H1 (cell line): ENCODE measurements at regions not wholly inside any gene's neighbourhood (a gene's known extent, or its start where the extent isn't known, plus 50 kb on each side); places are given as distances from the start of the nearest gene placed in this dataset.

Source experiments
- CTCF ChIA-PET: fragments of 300-600 bp; sonication (Branson Sonifier 250); formaldehyde crosslinking; loops from one replicate; lab custom pipeline; 2021; ENCODE audit not compliant: partially characterized antibody; lab: Charles Lee
- POLR2A ChIA-PET: fragments of 300-600 bp; sonication (Branson Sonifier 250); formaldehyde crosslinking; loops from one replicate; lab custom pipeline; 2021; ENCODE audit warnings: inconsistent platforms; ENCODE audit not compliant: partially characterized antibody; lab: Charles Lee
- DNase-seq, 2 experiments: peaks; one replicate each; pipeline versions ENCODE4 v3.0.0 to v3.0.0-alpha.2; 2010 to 2022; ENCODE audit warnings: low spot score in 2 of 2, low read depth in 1 of 2, mixed read lengths in 1 of 2
- FAIRE-seq: peaks from 2 replicates; lab custom pipeline; 2011; peaks lifted over from hg19 to GRCh38; lab: Jason Lieb, UNC
- H2AFZ ChIP-seq: 2 replicates; pipeline ENCODE4 v1.8.1; 2012; ENCODE audit warnings: low read length, inconsistent platforms
- H2AK5ac ChIP-seq: 2 replicates; pipeline ENCODE4 v1.6.1; 2013; ENCODE audit warnings: low read depth, low read length
- H2BK120ac ChIP-seq: replicated peaks from 2 replicates; pipeline ENCODE3; 2013; ENCODE audit warnings: low read depth, low read length, inconsistent platforms
- H2BK12ac ChIP-seq: 2 replicates; pipeline ENCODE4 v1.6.1; 2013; ENCODE audit warnings: low read depth, low read length
- H2BK15ac ChIP-seq: 2 replicates; pipeline ENCODE4 v1.6.1; 2013; ENCODE audit warnings: low read length
- H2BK20ac ChIP-seq: 2 replicates; pipeline ENCODE4 v1.6.1; 2013; ENCODE audit warnings: low read length
- H2BK5ac ChIP-seq: 2 replicates; pipeline ENCODE4 v1.6.1; 2013; ENCODE audit warnings: low read depth, low read length
- H3K14ac ChIP-seq: 2 replicates; pipeline ENCODE4 v1.6.1; 2013; ENCODE audit warnings: inconsistent platforms; ENCODE audit not compliant: insufficient read length
- H3K18ac ChIP-seq: 2 replicates; pipeline ENCODE4 v1.6.1; 2013; ENCODE audit warnings: low read length; ENCODE audit errors: extremely low read depth
- H3K23ac ChIP-seq: 2 replicates; pipeline ENCODE4 v1.6.1; 2013; ENCODE audit warnings: inconsistent platforms; ENCODE audit not compliant: insufficient read length
- H3K23me2 ChIP-seq: 2 replicates; pipeline ENCODE4 v1.6.1; 2013; ENCODE audit warnings: low read depth, low read length
- H3K27ac ChIP-seq: 2 replicates; pipeline ENCODE4 v1.6.1; 2011; ENCODE audit warnings: low read depth, low read length, inconsistent platforms
- H3K27me3 ChIP-seq, 4 experiments: replicated peaks in 1 of 4; 1 replicate in 1 of 4; 2 replicates in 3 of 4; pipeline versions ENCODE4 v1.6.1 to v1.8.1; 2011 to 2013; ENCODE audit warnings: low read length in 3 of 4, mild to moderate bottlenecking in 3 of 4, inconsistent platforms in 2 of 4, mixed read lengths in 2 of 4, moderate library complexity in 1 of 4; ENCODE audit not compliant: control insufficient read depth in 3 of 4, insufficient read depth in 3 of 4; ENCODE audit errors: extremely low read depth in 1 of 4
- H3K36me3 ChIP-seq, 4 experiments: 2 replicates each; pipeline versions ENCODE4 v1.6.1 to v1.8.1; 2011 to 2013; ENCODE audit warnings: mild to moderate bottlenecking in 4 of 4, low read length in 3 of 4, moderate library complexity in 2 of 4, control low read depth in 1 of 4, inconsistent platforms in 1 of 4; ENCODE audit not compliant: insufficient read depth in 4 of 4, control insufficient read depth in 2 of 4
- H3K4ac ChIP-seq: replicated peaks from 2 replicates; pipeline ENCODE3; 2013; ENCODE audit warnings: low read length, low read depth, mixed read lengths, inconsistent platforms; ENCODE audit not compliant: insufficient read length
- H3K4me1 ChIP-seq, 4 experiments: replicated peaks in 1 of 4; 1 replicate in 1 of 4; 2 replicates in 3 of 4; pipeline versions ENCODE4 v1.6.1 to v1.8.1; 2011 to 2013; ENCODE audit warnings: low read length in 3 of 4, inconsistent platforms in 2 of 4, mixed read lengths in 1 of 4; ENCODE audit not compliant: insufficient read depth in 4 of 4, control insufficient read depth in 3 of 4
- H3K4me2 ChIP-seq, 2 experiments: 2 replicates each; pipeline versions ENCODE4 v1.6.1 to v1.8.1; 2011 to 2013; ENCODE audit warnings: low read depth in 2 of 2, low read length in 2 of 2, control low read depth in 1 of 2, inconsistent platforms in 1 of 2, mild to moderate bottlenecking in 1 of 2; ENCODE audit not compliant: insufficient read depth in 1 of 2
- H3K4me3 ChIP-seq, 4 experiments: fragments of 200-600, 300-600 bp in 1 of 4; sonication (generic), shearing (Covaris generic), sonication (Bioruptor Twin) in 1 of 4; 2 replicates each; pipeline versions ENCODE4 v1.5.1 to v1.8.1; 2011 to 2016; ENCODE audit warnings: low read length in 4 of 4, low read depth in 3 of 4, control low read depth in 2 of 4, inconsistent platforms in 2 of 4, mild to moderate bottlenecking in 2 of 4, mixed read lengths in 1 of 4, moderate library complexity in 1 of 4; ENCODE audit not compliant: insufficient read depth in 2 of 4; ENCODE audit errors: extremely low read depth in 1 of 4
- H3K56ac ChIP-seq: replicated peaks from 2 replicates; pipeline ENCODE3; 2013; ENCODE audit warnings: low read depth, mild to moderate bottlenecking, mixed read lengths, low read length, inconsistent platforms; ENCODE audit not compliant: insufficient read length
- H3K79me1 ChIP-seq: 2 replicates; pipeline ENCODE4 v1.6.1; 2013; ENCODE audit warnings: low read depth, low read length, control low read depth
- H3K79me2 ChIP-seq, 2 experiments: 2 replicates each; pipeline versions ENCODE4 v1.6.1 to v1.8.1; 2012 to 2013; ENCODE audit warnings: low read length in 2 of 2, mild to moderate bottlenecking in 2 of 2, inconsistent platforms in 1 of 2; ENCODE audit not compliant: insufficient read depth in 2 of 2, control insufficient read depth in 1 of 2
- H3K9ac ChIP-seq, 4 experiments: replicated peaks in 1 of 4; 1 replicate in 1 of 4; 2 replicates in 3 of 4; pipeline versions ENCODE4 v1.6.1 to v1.8.1; 2011 to 2013; ENCODE audit warnings: low read depth in 3 of 4, low read length in 3 of 4, control low read depth in 2 of 4, mild to moderate bottlenecking in 2 of 4, moderate library complexity in 2 of 4, inconsistent platforms in 1 of 4; ENCODE audit errors: extremely low read depth in 1 of 4
- H3K9me3 ChIP-seq, 2 experiments: 2 replicates each; pipeline versions ENCODE4 v1.6.1 to v1.8.1; 2012 to 2013; ENCODE audit warnings: mild to moderate bottlenecking in 2 of 2, moderate library complexity in 2 of 2, control low read depth in 1 of 2, inconsistent platforms in 1 of 2, low read depth in 1 of 2, low read length in 1 of 2, mixed read lengths in 1 of 2; ENCODE audit not compliant: insufficient read depth in 2 of 2
- H4K20me1 ChIP-seq, 2 experiments: replicated peaks in 1 of 2; 2 replicates each; pipeline versions ENCODE3 to v1.8.1; 2011 to 2013; ENCODE audit warnings: inconsistent platforms in 2 of 2, low read length in 2 of 2, mild to moderate bottlenecking in 1 of 2; ENCODE audit not compliant: insufficient read depth in 2 of 2, control insufficient read depth in 1 of 2
- H4K5ac ChIP-seq: 2 replicates; pipeline ENCODE4 v1.6.1; 2013; ENCODE audit warnings: low read length, low read depth, mixed read lengths, inconsistent platforms; ENCODE audit not compliant: insufficient read length
- H4K8ac ChIP-seq: 2 replicates; pipeline ENCODE4 v1.8.0; 2013; ENCODE audit warnings: mild to moderate bottlenecking, moderate library complexity, low read length, inconsistent platforms; ENCODE audit not compliant: insufficient read depth; ENCODE audit errors: extremely low read depth
- H4K91ac ChIP-seq: replicated peaks from 2 replicates; pipeline ENCODE3; 2013; ENCODE audit warnings: low read length, mixed read lengths, inconsistent platforms; ENCODE audit not compliant: insufficient read length
- ASH2L ChIP-seq: fragments of 200-600, 300-600 bp; sonication (generic); IDR thresholded peaks from one replicate; pipeline ENCODE4 v1.7.1; 2017; ENCODE audit warnings: low read length
- NANOG ChIP-seq: IDR thresholded peaks from 2 replicates; pipeline ENCODE4 v1.6.1; 2011; ENCODE audit warnings: low read length, low read depth, mild to moderate bottlenecking, inconsistent platforms; ENCODE audit not compliant: insufficient read depth, poor library complexity, severe bottlenecking
- SRF ChIP-seq: IDR thresholded peaks from 2 replicates; pipeline ENCODE4 v1.6.1; 2011; ENCODE audit warnings: mild to moderate bottlenecking, low read depth, low read length, moderate library complexity
- WGBS, 2 experiments: shearing (Covaris generic) in 1 of 2; methylation state at CpG; one replicate each; pipeline versions ENCODE4 v1.1.6 to v1.1.7; 2013 to 2015; ENCODE audit warnings: low lambda C conversion rate in 2 of 2, mixed read lengths in 2 of 2, inconsistent platforms in 1 of 2, low coverage in 1 of 2, missing lambda C conversion rate in 1 of 2; ENCODE audit not compliant: insufficient replicate concordance in 2 of 2, insufficient coverage in 1 of 2, insufficient read length in 1 of 2; ENCODE audit errors: extremely low coverage in 1 of 2, missing lambda C conversion rate in 1 of 2; 5-methylcytosine and 5-hydroxymethylcytosine counted together

DNA sequence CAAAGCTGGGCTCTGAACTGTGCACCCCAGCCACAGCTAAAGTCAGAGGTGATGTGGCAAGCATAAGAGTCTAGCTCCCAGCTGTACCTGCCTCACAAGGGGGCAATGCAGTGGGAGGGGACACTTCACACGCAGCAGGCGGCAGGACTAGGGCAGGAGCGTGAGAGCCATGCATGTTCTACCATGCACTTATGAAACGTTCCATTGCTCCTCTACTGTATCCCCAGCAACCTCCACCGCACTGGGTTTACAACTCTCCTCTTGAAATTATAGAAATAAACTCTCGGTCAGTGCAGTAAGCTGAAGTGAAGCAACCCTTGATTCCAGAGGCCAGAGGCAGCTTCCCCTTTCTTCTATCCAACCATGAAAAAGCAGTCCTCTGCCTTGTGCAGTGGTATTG, 298.6 kb upstream of the STT3B start:
- no peak for FAIRE-seq
- no peak overlapping the region for H3K27ac ChIP-seq
- no peak overlapping the region for H3K4ac ChIP-seq
- no peaks in the 10 kb centered on the region for H3K23me2 ChIP-seq
- H2BK5ac ChIP-seq, result no peak overlapping the region
- 99% methylated on average over 5 of the region's 6 CpGs; no CpG with 5 or more reads in 1 of the 2 experiments for WGBS, 2 experiments
- no peak overlapping the region for H2BK120ac ChIP-seq
- no peaks in the 10 kb centered on the region for H3K9me3 ChIP-seq
- no peak overlapping the region for H3K4me2 ChIP-seq
- H3K79me1 ChIP-seq, result no peaks in the 10 kb centered on the region
- H2AK5ac ChIP-seq, result no peak overlapping the region
- H4K20me1 ChIP-seq, result no peaks in the 10 kb centered on the region
- no peak overlapping the region for H3K18ac ChIP-seq
- H3K23ac ChIP-seq, result no peak overlapping the region
- peaks cover 0 to 6% (median 1%) of the 10 kb centered on the region in 4 experiments; a peak in 1 of 7 replicates for H3K4me1 ChIP-seq
- no peak overlapping the region for H4K91ac ChIP-seq
- no peak overlapping the region for H2BK12ac ChIP-seq
- no peak overlapping the region for H2BK20ac ChIP-seq
- H3K79me2 ChIP-seq, result no peaks in the 10 kb centered on the region
- H3K27me3 ChIP-seq, result no peaks in the 10 kb centered on the region
- no peak overlapping the region for H3K56ac ChIP-seq
- H3K36me3 ChIP-seq, result no peaks in the 10 kb centered on the region; a peak in 1 of 8 replicates
- no peak overlapping the region for H2AFZ ChIP-seq
- no peak overlapping the region for H4K5ac ChIP-seq
- DNase-seq, result no peak
- no peak overlapping the region for H3K4me3 ChIP-seq
- TF ChIP-seq NANOG (no peak), SRF (no peak), ASH2L (no peak)
- H4K8ac ChIP-seq, result no peak overlapping the region
- CTCF ChIA-PET, result no interaction called here
- H2BK15ac ChIP-seq, result no peak overlapping the region
- POLR2A ChIA-PET, result no interaction called here
- no peak overlapping the region for H3K9ac ChIP-seq
- no peak overlapping the region for H3K14ac ChIP-seq
